GM19238 (cell line): ENCODE measurements at regions not wholly inside any gene's neighbourhood (a gene's known extent, or its start where the extent isn't known, plus 50 kb on each side); places are given as distances from the start of the nearest gene placed in this dataset.
"Not testable (repeated sequence)": the region's sequence is repeated elsewhere in the genome, so short reads cannot be mapped to it uniquely, and the experiment has no call there.

Experiments used
- DNase-seq: peaks from one replicate; pipeline ENCODE4 v3.0.0; 2011; ENCODE audit warnings: low spot score; ENCODE audit not compliant: insufficient read length

GRCh38 chr2:95654897-95655296 is 63.1 kb downstream of the TRIM43 start:
- DNase-seq: not testable (repeated sequence)

- not testable (repeated sequence) for DNase-seq
These were observed 64.8 kb downstream of the TRIM43 start for GRCh38 chr2:95656553-95656952.

GRCh38 chr2:95657937-95658336 is 66.1 kb downstream of the TRIM43 start:
- not testable (repeated sequence) for DNase-seq

DNA sequence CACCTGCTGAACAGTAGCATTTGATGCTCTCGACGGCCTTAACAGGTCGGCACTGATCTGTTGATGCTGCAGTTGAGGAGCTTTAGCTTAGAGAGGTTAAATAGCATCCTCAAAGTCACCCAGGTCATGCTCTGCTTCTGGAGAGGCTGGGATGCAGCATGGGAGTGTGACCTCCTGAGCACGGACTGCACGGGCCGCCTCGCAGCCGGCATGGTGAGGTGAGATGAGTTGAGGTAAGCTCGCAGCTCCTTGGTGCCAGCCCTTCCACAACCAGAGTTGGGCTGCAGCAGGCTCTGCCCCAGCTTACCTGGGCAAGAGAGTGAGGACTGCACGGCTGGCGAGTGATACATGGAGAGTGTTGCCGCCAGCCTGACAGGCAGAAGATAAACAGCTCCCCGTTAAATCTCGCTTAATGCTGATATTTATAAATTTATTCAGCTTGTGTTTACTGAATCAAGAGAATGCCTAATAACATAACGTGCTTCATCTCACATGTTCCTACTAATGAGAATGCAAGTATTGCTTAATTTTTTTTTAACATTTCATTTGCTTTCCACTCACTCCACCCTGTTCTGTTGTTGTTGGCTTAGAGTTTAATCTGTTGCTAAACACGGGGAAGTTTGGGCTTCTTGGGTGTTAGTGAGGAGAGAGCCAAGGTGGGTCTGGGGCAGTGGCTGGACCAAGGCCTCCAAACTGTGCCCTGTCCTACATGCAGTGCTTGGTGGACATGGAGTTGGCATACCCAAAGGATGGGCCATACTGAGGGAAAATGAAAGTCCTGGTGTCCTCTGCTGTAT is 69.2 kb downstream of the TRIM43 start:
- not testable (repeated sequence) for DNase-seq

DNA sequence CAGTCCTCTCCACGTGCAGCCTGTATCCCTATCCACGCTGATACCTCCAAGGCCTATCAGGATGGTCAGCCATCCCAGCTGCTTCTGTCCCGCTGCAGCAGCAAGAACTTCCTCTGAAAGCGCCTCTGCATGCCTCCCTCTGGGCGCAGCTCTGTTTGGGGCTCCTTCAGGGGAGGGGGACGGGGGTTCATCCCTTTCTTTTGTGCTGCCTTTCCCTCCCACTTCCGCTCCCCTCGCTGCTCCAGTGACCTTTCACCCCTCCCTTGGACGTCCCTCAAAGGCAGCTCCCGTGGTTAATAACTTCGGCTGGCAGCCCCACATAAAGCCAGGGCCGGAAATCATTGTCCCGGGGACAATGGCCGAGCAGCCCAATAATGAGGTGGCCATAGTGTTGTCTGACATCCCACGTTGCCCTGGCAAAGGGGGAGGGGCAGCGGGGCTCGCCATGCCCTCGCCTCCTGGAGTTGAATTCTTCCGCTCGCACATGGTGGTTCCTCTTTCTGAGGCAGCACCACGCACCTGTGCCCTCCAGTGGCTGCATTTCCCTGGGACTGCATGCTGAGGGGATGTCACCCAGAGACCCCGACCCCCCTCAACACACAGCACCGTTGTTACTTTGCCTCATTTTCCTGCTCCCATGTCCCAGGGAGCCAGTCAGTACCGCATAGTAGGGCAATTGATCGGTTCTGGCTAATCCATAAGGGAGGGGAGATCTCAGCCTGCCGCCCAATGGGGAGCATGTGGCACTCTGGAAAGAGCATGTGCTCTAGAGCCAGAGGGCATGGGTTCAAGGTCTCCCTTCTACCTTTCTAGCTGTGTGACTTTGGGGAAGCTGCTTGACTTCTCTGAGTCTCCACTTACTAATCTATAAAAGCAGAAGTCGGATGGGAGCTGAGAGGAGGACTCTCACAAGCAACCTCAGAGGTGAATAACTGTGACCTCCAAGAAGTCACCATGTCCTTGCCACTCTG is 72.0 kb downstream of the TRIM43 start:
- not testable (repeated sequence) for DNase-seq

DNA sequence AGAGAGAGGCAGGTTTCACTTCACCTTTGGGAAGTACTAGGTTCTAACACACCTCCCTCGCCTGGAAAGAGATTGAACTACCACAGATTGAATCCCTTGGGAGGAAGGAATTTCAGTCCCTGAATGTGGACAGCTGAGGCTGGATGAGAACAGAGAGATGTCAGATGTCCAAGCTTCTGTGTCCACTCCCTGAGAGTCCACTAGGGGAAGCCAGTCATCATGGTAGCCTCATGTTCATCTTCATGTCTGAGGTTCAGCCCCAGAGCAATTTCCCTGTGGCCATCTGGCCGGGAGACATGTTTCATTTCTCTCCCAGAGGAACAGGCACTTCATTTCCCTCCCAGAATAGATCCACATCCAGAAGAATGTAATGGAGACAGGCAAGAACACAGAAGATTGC is 74.8 kb downstream of the TRIM43 start:
- DNase-seq: not testable (repeated sequence)

GRCh38 chr2:95667480-95667879 is 75.7 kb downstream of the TRIM43 start:
- DNase-seq: no peak

- DNase-seq: not testable (repeated sequence)
These were observed 77.1 kb downstream of the TRIM43 start for GRCh38 chr2:95668934-95669333.

DNA sequence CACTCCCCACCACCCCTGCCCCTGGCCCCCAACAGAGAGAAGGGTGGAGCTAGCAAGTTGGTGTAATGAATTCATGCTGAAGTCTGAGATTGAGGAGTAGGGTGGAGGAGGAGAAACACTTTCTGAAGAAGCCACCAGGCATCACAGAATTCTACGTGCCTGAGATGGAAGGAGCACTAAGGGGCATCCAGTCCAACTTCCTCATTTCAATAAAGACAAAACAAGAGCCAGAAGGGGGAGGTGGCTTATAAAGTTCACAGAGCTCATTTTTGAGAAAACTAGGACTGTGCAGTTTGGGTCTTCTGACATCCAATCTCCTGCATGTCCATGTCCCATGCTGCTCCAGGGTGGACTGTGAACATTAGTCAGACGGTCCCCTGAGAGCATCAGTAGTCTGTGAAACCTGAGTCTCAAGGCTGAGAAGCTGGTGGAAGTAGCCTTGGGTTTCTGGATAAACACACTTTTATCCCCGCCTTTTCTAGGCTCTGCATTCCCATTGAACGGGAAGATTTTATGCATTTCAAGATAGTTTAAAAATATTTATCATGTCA is 77.7 kb downstream of the TRIM43 start:
- no peak for DNase-seq

DNA sequence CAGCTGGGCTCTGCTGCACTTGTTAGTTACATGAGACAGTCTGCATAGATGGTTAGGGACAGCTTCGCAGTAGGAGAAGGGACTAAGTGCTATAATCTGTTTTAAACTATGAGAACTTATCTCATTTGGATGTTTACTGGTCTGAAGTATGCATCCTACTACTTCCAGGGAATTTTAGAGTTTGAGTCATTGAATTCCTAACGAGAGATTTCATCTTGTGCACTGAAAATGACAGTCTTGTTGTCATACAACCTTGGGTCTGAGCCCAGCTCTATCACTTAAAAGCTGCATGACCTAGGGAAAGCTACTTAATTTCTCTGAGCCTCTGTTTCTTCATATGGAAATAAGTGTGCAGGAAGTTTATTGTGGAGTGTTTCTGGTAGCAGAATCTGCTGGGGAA is 78.4 kb downstream of the TRIM43 start:
- no peak for DNase-seq

GRCh38 chr2:95670686-95671085 is 78.9 kb downstream of the TRIM43 start:
- no peak for DNase-seq

- DNase-seq: not testable (repeated sequence)
These were observed 79.4 kb downstream of the TRIM43 start for GRCh38 chr2:95671171-95671570.

GRCh38 chr2:95671992-95672391 is 80.2 kb downstream of the TRIM43 start:
- not testable (repeated sequence) for DNase-seq

GRCh38 chr2:95672500-95672899 is 80.7 kb downstream of the TRIM43 start:
- not testable (repeated sequence) for DNase-seq

DNA sequence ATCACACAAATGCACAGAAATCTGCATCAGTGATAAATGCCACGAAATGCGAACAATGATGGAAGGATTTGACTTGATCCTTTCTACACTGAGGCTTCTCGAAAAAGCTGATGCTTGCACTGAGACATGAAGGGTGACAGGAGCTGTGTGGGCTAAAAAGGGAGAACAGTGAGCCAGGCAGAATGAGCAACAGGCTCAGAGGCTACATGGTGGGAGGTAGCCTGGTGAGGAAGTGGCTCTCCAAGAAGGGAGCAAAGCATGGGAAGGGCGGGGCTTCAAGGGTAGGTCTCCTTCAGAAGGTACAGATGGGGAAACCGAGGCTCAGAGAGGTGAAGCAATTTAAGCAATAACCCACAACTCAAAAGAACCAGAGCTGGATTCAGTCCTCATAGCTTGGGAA is 82.4 kb downstream of the TRIM43 start:
- no peak for DNase-seq

GRCh38 chr2:95676573-95676972 is 84.8 kb downstream of the TRIM43 start:
- not testable (repeated sequence) for DNase-seq

GRCh38 chr2:95677346-95677745 is 85.5 kb downstream of the TRIM43 start:
- no peak for DNase-seq

DNA sequence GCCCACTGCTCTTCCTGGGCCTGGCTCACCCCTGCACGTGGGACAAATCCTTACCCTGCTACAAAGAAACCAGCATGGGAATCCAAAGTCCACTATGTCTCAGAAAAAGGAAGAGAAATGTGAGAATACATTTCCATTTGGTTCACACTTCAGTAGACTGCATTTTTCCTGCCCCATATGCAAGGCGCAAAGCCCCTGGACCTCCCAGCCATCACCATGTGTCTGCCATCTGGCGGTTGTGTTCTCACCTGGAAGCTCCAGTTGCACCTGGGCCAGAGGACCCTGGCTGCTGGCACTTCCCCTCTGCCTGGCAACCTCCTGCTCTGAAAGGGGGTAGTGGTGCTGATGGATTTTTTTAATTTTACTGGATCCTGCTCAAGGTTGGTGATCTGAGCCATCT is 86.0 kb downstream of the TRIM43 start:
- DNase-seq: not testable (repeated sequence)

DNA sequence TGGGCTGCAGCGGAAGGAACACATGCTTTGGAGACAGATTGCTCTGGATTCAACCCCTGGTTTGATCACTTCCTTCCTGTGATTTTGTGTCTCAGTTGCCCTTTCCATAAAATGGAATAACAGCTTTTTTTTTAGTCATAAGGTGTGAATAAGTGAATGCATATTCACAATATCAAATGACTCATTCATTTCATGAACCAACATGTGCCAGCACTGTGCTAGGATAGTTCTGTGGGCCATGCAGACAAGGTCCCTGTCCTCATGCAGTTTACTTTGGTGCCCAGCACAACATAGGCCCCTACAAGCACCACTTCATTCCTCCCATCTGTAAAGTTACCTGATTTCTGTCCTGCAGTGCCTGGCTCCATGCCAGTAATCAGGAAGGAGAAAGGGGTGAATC is 89.4 kb downstream of the TRIM43 start:
- not testable (repeated sequence) for DNase-seq

GRCh38 chr2:95681589-95682081 is 89.8 kb downstream of the TRIM43 start:
- not testable (repeated sequence) for DNase-seq

DNA sequence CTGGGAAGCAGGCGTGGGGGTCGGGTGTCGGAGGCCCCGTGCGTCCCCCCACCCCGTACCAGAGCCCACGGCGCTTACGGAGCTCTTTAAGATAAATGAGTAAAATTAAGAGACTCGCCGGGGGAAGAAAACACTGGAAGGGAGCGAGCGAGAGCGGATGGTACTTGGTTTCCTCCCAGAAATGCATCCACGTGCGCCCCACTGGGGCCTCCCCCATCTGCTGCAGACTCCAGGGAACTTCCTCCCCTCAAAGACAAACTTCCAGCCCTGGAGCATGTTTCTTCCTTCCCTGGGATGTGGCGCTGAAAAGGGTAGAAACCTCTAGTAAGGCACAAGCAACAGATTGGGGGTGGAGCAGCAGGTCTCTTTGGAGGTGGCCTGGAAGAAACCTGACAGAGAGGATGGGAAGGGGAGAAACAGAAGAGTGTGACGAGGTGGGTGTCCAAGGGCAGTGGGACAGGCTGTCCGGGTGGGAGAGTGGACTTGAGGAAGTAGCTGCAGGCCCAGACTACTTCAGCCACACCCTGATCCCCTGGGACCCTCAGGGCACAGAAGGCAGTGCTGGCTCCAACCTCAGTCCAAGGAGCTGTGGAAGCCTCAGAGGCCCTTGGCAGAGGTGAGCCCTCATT is 91.2 kb downstream of the TRIM43 start:
- DNase-seq: not testable (repeated sequence)
